GM12878 (cell line): ENCODE measurements at regions not wholly inside any gene's neighbourhood (a gene's known extent, or its start where the extent isn't known, plus 50 kb on each side); places are given as distances from the start of the nearest gene placed in this dataset.

Experiments used
- ATAC-seq: fragments of 200-7000 bp; cut with Tn5 transposase; 3 replicates; pipeline ENCODE4 v1.9.1; 2020; ENCODE audit warnings: mild to moderate bottlenecking, moderate library complexity
- BruUV-seq: library from RNA; stranded (reverse); fragments of 400-500 nt; replicated peaks from 2 replicates; lab custom pipeline; 2021; lab: Mats Ljungman, UMichigan
- CTCF ChIA-PET: fragments of 300-600 bp; sonication (Branson Sonifier 250); formaldehyde crosslinking; extraction: SDS; loops from one replicate; lab custom pipeline; 2021; ENCODE audit warnings: inconsistent platforms; lab: Yijun Ruan, JAX
- POLR2A ChIA-PET: fragments of 350-600 bp; formaldehyde crosslinking; extraction: SDS; loops from one replicate; lab custom pipeline; 2021; ENCODE audit warnings: inconsistent platforms; lab: Charles Lee
- RAD21 ChIA-PET: fragments of 300-600 bp; sonication (Branson Sonifier 250); formaldehyde crosslinking; loops from one replicate; lab custom pipeline; 2023; ENCODE audit warnings: antibody characterized with exemption; ENCODE audit not compliant: unreplicated experiment; lab: Charles Lee
- SMC1A ChIA-PET: fragments of 300-600 bp; sonication (Branson Sonifier 250); formaldehyde crosslinking; loops from one replicate; lab custom pipeline; 2023; ENCODE audit not compliant: unreplicated experiment, uncharacterized antibody; lab: Charles Lee
- DNase-seq: peaks from one replicate; pipeline ENCODE4 v3.0.0-alpha.2; 2011; ENCODE audit warnings: low read depth, low spot score
- FAIRE-seq: peaks from 3 replicates; lab custom pipeline; 2011; peaks lifted over from hg19 to GRCh38; lab: Jason Lieb, UNC
- H2AFZ ChIP-seq: 2 replicates; pipeline ENCODE4 v1.6.0; 2011; ENCODE audit warnings: low read depth, low read length, control low read depth; ENCODE audit not compliant: control insufficient read depth
- H3K27ac ChIP-seq: 2 replicates; pipeline ENCODE4 v1.5.1; 2011; ENCODE audit warnings: control low read depth; ENCODE audit not compliant: control insufficient read depth, insufficient read depth
- H3K27me3 ChIP-seq, 2 experiments: replicated peaks in 1 of 2; 2 replicates each; pipeline versions ENCODE4 v1.6.0 to v1.6.1; 2011; ENCODE audit warnings: low read length in 1 of 2; ENCODE audit not compliant: control insufficient read depth in 2 of 2, insufficient read depth in 2 of 2
- H3K36me3 ChIP-seq, 2 experiments: 2 replicates each; pipeline ENCODE4 v1.5.1; 2011; ENCODE audit warnings: low read length in 1 of 2; ENCODE audit not compliant: control insufficient read depth in 2 of 2, insufficient read depth in 2 of 2
- H3K4me1 ChIP-seq: 2 replicates; pipeline ENCODE4 v1.6.1; 2011; ENCODE audit warnings: mild to moderate bottlenecking, low read length, moderate library complexity, mixed read lengths; ENCODE audit not compliant: control insufficient read depth, insufficient read depth
- H3K4me2 ChIP-seq: 2 replicates; pipeline ENCODE4 v1.6.0; 2011; ENCODE audit warnings: control low read depth; ENCODE audit not compliant: control insufficient read depth, insufficient read depth
- H3K4me3 ChIP-seq: fragments of 200-600 bp; sonication (generic); 2 replicates; pipeline ENCODE4 v1.5.1; 2016
- H3K79me2 ChIP-seq: 2 replicates; pipeline ENCODE4 v1.6.0; 2011; ENCODE audit warnings: low read length; ENCODE audit not compliant: control insufficient read depth, insufficient read depth
- H3K9ac ChIP-seq: 2 replicates; pipeline ENCODE4 v1.8.0; 2011; ENCODE audit warnings: low read length, control low read depth, mixed read lengths; ENCODE audit not compliant: control insufficient read depth, insufficient read depth
- H3K9me3 ChIP-seq: replicated peaks from 3 replicates; pipeline ENCODE4 v1.5.1; 2011; ENCODE audit warnings: mild to moderate bottlenecking, low read length; ENCODE audit not compliant: control insufficient read depth, insufficient read depth
- H4K20me1 ChIP-seq: 2 replicates; pipeline ENCODE4 v1.6.0; 2011; ENCODE audit not compliant: control insufficient read depth, insufficient read depth
- CUX1 ChIP-seq: IDR thresholded peaks from 2 replicates; pipeline ENCODE4 v1.6.1; 2012; ENCODE audit warnings: improper control_type of control experiment, low read depth, low read length; ENCODE audit not compliant: insufficient replicate concordance
- HCFC1 ChIP-seq: fragments of 150-350 bp; IDR thresholded peaks from 2 replicates; pipeline ENCODE4 v1.6.1; 2014; ENCODE audit warnings: low read length
- IRF3 ChIP-seq: fragments of 450-650 bp; IDR thresholded peaks from 2 replicates; pipeline ENCODE4 v1.6.1; 2014; ENCODE audit warnings: mild to moderate bottlenecking
- KDM1A ChIP-seq: fragments of 200-600 bp; sonication (generic); IDR thresholded peaks from 2 replicates; pipeline ENCODE4 v1.6.1; 2016; ENCODE audit warnings: borderline replicate concordance
- WGBS: methylation state at CpG from one replicate; pipeline ENCODE4 v1.1.6; 2016; ENCODE audit warnings: low lambda C conversion rate; ENCODE audit not compliant: insufficient replicate concordance, insufficient coverage; ENCODE audit errors: missing lambda C conversion rate; 5-methylcytosine and 5-hydroxymethylcytosine counted together
- in situ Hi-C: fragments of 300-500 bp; cut with MboI; formaldehyde crosslinking; loops from 9 replicates; pipeline ENCODE4 v1.14.3; 2018; ENCODE audit warnings: mixed read lengths
- intact Hi-C: fragments of 100-400 bp; cut with micrococcal nuclease; formaldehyde crosslinking; loops from one replicate; pipeline ENCODE4 v1.14.2; 2022; ENCODE audit not compliant: unreplicated experiment

GRCh38 chr18:77361382-77361781, 111.7 kb downstream of the GALR1 start (continued):
- no peak for TF ChIP-seq CUX1
- no peak for TF ChIP-seq IRF3

GRCh38 chr18:77365667-77366066, 116.0 kb downstream of the GALR1 start:
- SMC1A ChIA-PET, result no interaction called here
- no TSS peak for BruUV-seq
- Histone ChIP-seq H3K9ac (no peak overlapping the region), H3K79me2 (no peaks in the 10 kb centered on the region), H3K36me3 (no peaks in the 10 kb centered on the region), H3K4me3 (no peak overlapping the region), H3K27me3 (no peaks in the 10 kb centered on the region; a peak in 1 of 4 replicates), H3K4me1 (no peaks in the 10 kb centered on the region), H4K20me1 (no peaks in the 10 kb centered on the region), H2AFZ (no peak overlapping the region), H3K9me3 (peaks cover 4% of the 10 kb centered on the region; the same call in 2 of the 3 replicates), H3K27ac (no peak overlapping the region), H3K4me2 (no peak overlapping the region)
- CTCF ChIA-PET, result interaction anchor here (1.0 kb wide), 1 partner anchor 563 kb away, joined by 3 read pairs; no protein-coding TSS in a partner anchor
- RAD21 ChIA-PET, result no interaction called here
- WGBS, result 66% methylated on average over 2 of the region's 2 CpGs
- ATAC-seq, result no peak
- POLR2A ChIA-PET, result no interaction called here
- FAIRE-seq, result no peak
- intact Hi-C loops (no loop called here), in situ Hi-C loops (no loop called here)
- no peak for TF ChIP-seq KDM1A
- no peak for TF ChIP-seq HCFC1
- DNase-seq, result no peak
